Astrocyte (in vitro differentiated cells and primary cell): ENCODE measurements at regions not wholly inside any gene's neighbourhood (a gene's known extent, or its start where the extent isn't known, plus 50 kb on each side); places are given as distances from the start of the nearest gene placed in this dataset.

ENCODE experiments used
- DNase-seq: peaks from one replicate; pipeline ENCODE4 v3.0.0-alpha.2; 2010; ENCODE audit warnings: low read depth
- FAIRE-seq: peaks from 2 replicates; lab custom pipeline; 2011; peaks lifted over from hg19 to GRCh38; lab: Jason Lieb, UNC
- H2AFZ ChIP-seq: 2 replicates; pipeline ENCODE4 v1.6.0; 2012; ENCODE audit warnings: low read depth, low read length, inconsistent platforms
- H3K27ac ChIP-seq: 2 replicates; pipeline ENCODE4 v1.5.1; 2011; ENCODE audit warnings: low read depth, low read length, inconsistent platforms
- H3K27me3 ChIP-seq: 2 replicates; pipeline ENCODE4 v1.6.0; 2011; ENCODE audit warnings: low read length, inconsistent platforms; ENCODE audit not compliant: insufficient read depth
- H3K36me3 ChIP-seq: 2 replicates; pipeline ENCODE4 v1.5.1; 2011; ENCODE audit warnings: low read length, inconsistent platforms; ENCODE audit not compliant: insufficient read depth
- H3K4me1 ChIP-seq: 2 replicates; pipeline ENCODE4 v1.5.1; 2011; ENCODE audit warnings: low read length, inconsistent platforms; ENCODE audit not compliant: insufficient read depth
- H3K4me2 ChIP-seq: 2 replicates; pipeline ENCODE4 v1.6.0; 2012; ENCODE audit warnings: low read length, inconsistent platforms
- H3K4me3 ChIP-seq: 2 replicates; pipeline ENCODE4 v1.5.1; 2011; ENCODE audit warnings: low read depth, mild to moderate bottlenecking, low read length, inconsistent platforms; ENCODE audit not compliant: insufficient read depth
- H3K79me2 ChIP-seq: 2 replicates; pipeline ENCODE4 v1.6.0; 2012; ENCODE audit warnings: mild to moderate bottlenecking, low read length, inconsistent platforms; ENCODE audit not compliant: insufficient read depth
- H3K9ac ChIP-seq: 2 replicates; pipeline ENCODE4 v1.6.0; 2012; ENCODE audit warnings: mild to moderate bottlenecking, low read length, inconsistent platforms
- H3K9me3 ChIP-seq: 2 replicates; pipeline ENCODE4 v1.5.1; 2012; ENCODE audit warnings: low read depth, mild to moderate bottlenecking, low read length, inconsistent platforms; ENCODE audit not compliant: insufficient read depth
- H4K20me1 ChIP-seq: 2 replicates; pipeline ENCODE4 v1.6.0; 2012; ENCODE audit warnings: low read length, inconsistent platforms; ENCODE audit not compliant: insufficient read depth
- H3K27ac Mint-ChIP-seq: one replicate; pipeline ENCODE4 v1.8.0; 2021; ENCODE audit warnings: mild to moderate bottlenecking, mixed read lengths; ENCODE audit not compliant: unreplicated experiment
- H3K27me3 Mint-ChIP-seq: one replicate; pipeline ENCODE4 v1.8.0; 2021; ENCODE audit warnings: low read depth, mixed read lengths; ENCODE audit not compliant: unreplicated experiment
- H3K36me3 Mint-ChIP-seq: one replicate; pipeline ENCODE4 v1.8.0; 2021; ENCODE audit warnings: low read depth, mixed read lengths; ENCODE audit not compliant: unreplicated experiment
- H3K4me1 Mint-ChIP-seq: one replicate; pipeline ENCODE4 v1.8.0; 2021; ENCODE audit warnings: low read depth, mixed read lengths; ENCODE audit not compliant: unreplicated experiment
- H3K4me3 Mint-ChIP-seq: one replicate; pipeline ENCODE4 v1.8.0; 2021; ENCODE audit warnings: mild to moderate bottlenecking, moderate library complexity, mixed read lengths; ENCODE audit not compliant: unreplicated experiment
- H3K9me3 Mint-ChIP-seq: one replicate; pipeline ENCODE4 v1.8.0; 2021; ENCODE audit warnings: mild to moderate bottlenecking, mixed read lengths; ENCODE audit not compliant: unreplicated experiment
- EZH2 ChIP-seq: IDR thresholded peaks from 2 replicates; pipeline ENCODE4 v1.6.1; 2012; ENCODE audit warnings: mild to moderate bottlenecking, low read length, inconsistent platforms; ENCODE audit not compliant: insufficient read depth
- TF ChIP-seq, protein P1 (sequence below): IDR thresholded peaks from 2 replicates; pipeline ENCODE4 v1.5.1; 2011; ENCODE audit warnings: low read depth, mild to moderate bottlenecking, inconsistent platforms, low read length, moderate library complexity; ENCODE audit not compliant: insufficient read depth

DNA sequence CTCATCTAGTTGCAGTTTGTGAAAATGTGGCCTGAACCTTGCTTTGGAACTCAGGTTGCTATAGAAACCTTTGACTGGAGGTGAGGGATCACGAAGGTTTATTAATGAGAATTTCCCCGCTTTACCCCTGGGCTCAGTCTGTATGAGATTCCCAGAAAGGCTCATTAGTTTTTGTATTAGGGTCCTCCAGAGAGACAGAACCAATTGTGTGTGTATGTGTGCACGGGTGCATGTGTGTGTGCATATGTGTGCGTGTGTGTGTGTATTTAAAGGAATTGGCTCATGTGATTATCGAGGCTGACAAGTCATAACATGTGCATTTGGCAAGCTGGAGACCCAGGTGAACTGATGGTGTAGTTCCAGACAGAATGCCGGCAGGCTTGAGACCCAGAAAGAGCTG is 113.8 kb upstream of the DLX2 start:
- no peaks in the 10 kb centered on the region for H3K36me3 ChIP-seq
- no peak overlapping the region for H3K4me2 ChIP-seq
- H3K27ac ChIP-seq: no peak overlapping the region
- H2AFZ ChIP-seq: no peak overlapping the region
- FAIRE-seq (no peak), DNase-seq (no peak)
- no peaks in the 10 kb centered on the region for H3K9me3 Mint-ChIP-seq
- H3K27me3 ChIP-seq: no peaks in the 10 kb centered on the region
- H3K4me1 Mint-ChIP-seq: peaks cover 1% of the 10 kb centered on the region
- no peaks in the 10 kb centered on the region for H3K27me3 Mint-ChIP-seq
- no peak overlapping the region for H3K4me3 Mint-ChIP-seq
- no peak for TF ChIP-seq EZH2
- TF ChIP-seq, protein P1, sequence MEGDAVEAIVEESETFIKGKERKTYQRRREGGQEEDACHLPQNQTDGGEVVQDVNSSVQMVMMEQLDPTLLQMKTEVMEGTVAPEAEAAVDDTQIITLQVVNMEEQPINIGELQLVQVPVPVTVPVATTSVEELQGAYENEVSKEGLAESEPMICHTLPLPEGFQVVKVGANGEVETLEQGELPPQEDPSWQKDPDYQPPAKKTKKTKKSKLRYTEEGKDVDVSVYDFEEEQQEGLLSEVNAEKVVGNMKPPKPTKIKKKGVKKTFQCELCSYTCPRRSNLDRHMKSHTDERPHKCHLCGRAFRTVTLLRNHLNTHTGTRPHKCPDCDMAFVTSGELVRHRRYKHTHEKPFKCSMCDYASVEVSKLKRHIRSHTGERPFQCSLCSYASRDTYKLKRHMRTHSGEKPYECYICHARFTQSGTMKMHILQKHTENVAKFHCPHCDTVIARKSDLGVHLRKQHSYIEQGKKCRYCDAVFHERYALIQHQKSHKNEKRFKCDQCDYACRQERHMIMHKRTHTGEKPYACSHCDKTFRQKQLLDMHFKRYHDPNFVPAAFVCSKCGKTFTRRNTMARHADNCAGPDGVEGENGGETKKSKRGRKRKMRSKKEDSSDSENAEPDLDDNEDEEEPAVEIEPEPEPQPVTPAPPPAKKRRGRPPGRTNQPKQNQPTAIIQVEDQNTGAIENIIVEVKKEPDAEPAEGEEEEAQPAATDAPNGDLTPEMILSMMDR: no peak
- H3K4me1 ChIP-seq: no peaks in the 10 kb centered on the region
- H3K36me3 Mint-ChIP-seq: peaks cover 3% of the 10 kb centered on the region
- no peaks in the 10 kb centered on the region for H3K79me2 ChIP-seq
- no peaks in the 10 kb centered on the region for H3K9me3 ChIP-seq
- H3K27ac Mint-ChIP-seq: no peak overlapping the region
- no peak overlapping the region for H3K4me3 ChIP-seq
- no peaks in the 10 kb centered on the region for H4K20me1 ChIP-seq
- H3K9ac ChIP-seq: no peak overlapping the region

DNA sequence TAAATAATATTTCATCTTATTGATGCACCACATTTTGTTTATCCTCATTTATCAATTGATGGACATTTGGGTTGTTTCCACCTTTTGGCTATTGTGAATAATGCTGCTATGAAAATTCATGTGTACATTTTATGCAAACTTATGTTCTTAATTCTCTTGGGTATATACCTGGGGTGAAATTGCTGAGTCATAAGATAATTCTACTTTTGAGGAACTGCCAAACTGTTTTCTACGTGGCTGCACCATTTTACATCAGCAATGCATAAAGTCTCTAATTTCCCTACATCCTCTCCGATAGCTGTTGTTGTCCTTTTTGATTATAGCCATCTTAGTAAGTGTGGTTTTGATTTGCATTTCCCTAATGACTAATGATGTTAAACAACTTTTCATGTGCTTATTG is 116.5 kb upstream of the DLX2 start:
- no peak overlapping the region for H3K4me3 ChIP-seq
- no peak for FAIRE-seq
- Mint-ChIP-seq H3K27me3 (no peaks in the 10 kb centered on the region), H3K27ac (no peak overlapping the region), H3K36me3 (peaks cover 3% of the 10 kb centered on the region), H3K9me3 (no peaks in the 10 kb centered on the region), H3K4me3 (no peak overlapping the region), H3K4me1 (no peaks in the 10 kb centered on the region)
- H3K27ac ChIP-seq: no peak overlapping the region
- no peaks in the 10 kb centered on the region for H3K27me3 ChIP-seq
- H3K79me2 ChIP-seq: no peaks in the 10 kb centered on the region
- H3K9ac ChIP-seq: no peak overlapping the region
- no peak for TF ChIP-seq EZH2
- TF ChIP-seq, protein P1: no peak
- no peak for DNase-seq
- H3K36me3 ChIP-seq: no peaks in the 10 kb centered on the region
- H3K9me3 ChIP-seq: no peaks in the 10 kb centered on the region
- H2AFZ ChIP-seq: no peak overlapping the region
- H4K20me1 ChIP-seq: no peaks in the 10 kb centered on the region
- no peaks in the 10 kb centered on the region for H3K4me1 ChIP-seq
- H3K4me2 ChIP-seq: no peak overlapping the region

DNA sequence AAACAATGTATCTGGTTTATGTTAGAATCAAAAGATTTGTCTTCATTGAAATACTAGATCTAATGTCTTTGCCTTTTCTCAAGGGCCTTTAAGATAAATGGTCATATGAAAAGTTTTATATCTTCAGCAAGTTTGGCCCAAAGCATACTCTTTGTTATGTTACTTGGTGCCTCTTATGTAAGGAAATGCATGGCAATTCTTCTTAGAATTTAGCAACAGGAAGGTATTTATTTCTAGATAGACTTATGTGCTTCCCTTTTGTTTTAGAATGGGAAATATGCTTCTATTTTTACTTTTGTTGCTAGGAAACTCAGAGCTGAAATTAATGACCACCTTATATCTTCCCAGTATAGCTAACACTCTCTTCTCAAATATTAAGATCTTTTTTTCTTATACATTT is 117.4 kb upstream of the DLX2 start:
- DNase-seq: no peak
- no peak overlapping the region for H3K27ac ChIP-seq
- Mint-ChIP-seq H3K9me3 (no peaks in the 10 kb centered on the region), H3K4me3 (no peak overlapping the region), H3K36me3 (peaks cover 3% of the 10 kb centered on the region), H3K27ac (no peak overlapping the region), H3K27me3 (peaks cover 2% of the 10 kb centered on the region), H3K4me1 (no peaks in the 10 kb centered on the region)
- no peak overlapping the region for H3K4me2 ChIP-seq
- no peak overlapping the region for H3K4me3 ChIP-seq
- H3K9ac ChIP-seq: no peak overlapping the region
- H2AFZ ChIP-seq: no peak overlapping the region
- H3K27me3 ChIP-seq: no peaks in the 10 kb centered on the region
- no peaks in the 10 kb centered on the region for H3K9me3 ChIP-seq
- no peaks in the 10 kb centered on the region for H3K36me3 ChIP-seq
- TF ChIP-seq, protein P1: no peak
- TF ChIP-seq EZH2: no peak
- H4K20me1 ChIP-seq: no peaks in the 10 kb centered on the region
- no peaks in the 10 kb centered on the region for H3K79me2 ChIP-seq
- FAIRE-seq: no peak
- no peaks in the 10 kb centered on the region for H3K4me1 ChIP-seq
